ENCODE measurements at regions not wholly inside any gene's neighbourhood (a gene's known extent, or its start where the extent isn't known, plus 50 kb on each side); places are given as distances from the start of the nearest gene placed in this dataset.

GRCh38 chr2:71832388-71832787, 315.3 kb downstream of the CYP26B1 start (continued):
- no peak for TF ChIP-seq MLLT1 (IDR thresholded peaks at IDR 0.05)
- TF ChIP-seq KLF5 (IDR thresholded peaks at IDR 0.05; ENCODE audit: partially characterized antibody): no peak
- no peak for TF ChIP-seq CHD2 (IDR thresholded peaks at IDR 0.05; ENCODE audit: borderline replicate concordance, low read depth, low read length)
- no peak for TF ChIP-seq TARDBP (IDR thresholded peaks at IDR 0.05; ENCODE audit: borderline replicate concordance)
- no peak for TF ChIP-seq CREB1 (IDR thresholded peaks at IDR 0.05; ENCODE audit: low read depth)
- TF ChIP-seq PKNOX1 (IDR thresholded peaks at IDR 0.05): no peak
- TF ChIP-seq BACH1 (IDR thresholded peaks at IDR 0.05; ENCODE audit: borderline replicate concordance): no peak
- TF ChIP-seq EP300 (IDR thresholded peaks at IDR 0.05; ENCODE audit: borderline replicate concordance in 1 of 2, control insufficient read depth in 1 of 2, low read depth in 2 of 2, low read length in 2 of 2): no peak
- TF ChIP-seq, protein P1, sequence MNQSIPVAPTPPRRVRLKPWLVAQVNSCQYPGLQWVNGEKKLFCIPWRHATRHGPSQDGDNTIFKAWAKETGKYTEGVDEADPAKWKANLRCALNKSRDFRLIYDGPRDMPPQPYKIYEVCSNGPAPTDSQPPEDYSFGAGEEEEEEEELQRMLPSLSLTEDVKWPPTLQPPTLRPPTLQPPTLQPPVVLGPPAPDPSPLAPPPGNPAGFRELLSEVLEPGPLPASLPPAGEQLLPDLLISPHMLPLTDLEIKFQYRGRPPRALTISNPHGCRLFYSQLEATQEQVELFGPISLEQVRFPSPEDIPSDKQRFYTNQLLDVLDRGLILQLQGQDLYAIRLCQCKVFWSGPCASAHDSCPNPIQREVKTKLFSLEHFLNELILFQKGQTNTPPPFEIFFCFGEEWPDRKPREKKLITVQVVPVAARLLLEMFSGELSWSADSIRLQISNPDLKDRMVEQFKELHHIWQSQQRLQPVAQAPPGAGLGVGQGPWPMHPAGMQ (IDR thresholded peaks at IDR 0.05; ENCODE audit: borderline replicate concordance): no peak
- TF ChIP-seq GATAD2B (conservative IDR thresholded peaks at IDR 0.05; ENCODE audit: low read depth): no peak

DNA sequence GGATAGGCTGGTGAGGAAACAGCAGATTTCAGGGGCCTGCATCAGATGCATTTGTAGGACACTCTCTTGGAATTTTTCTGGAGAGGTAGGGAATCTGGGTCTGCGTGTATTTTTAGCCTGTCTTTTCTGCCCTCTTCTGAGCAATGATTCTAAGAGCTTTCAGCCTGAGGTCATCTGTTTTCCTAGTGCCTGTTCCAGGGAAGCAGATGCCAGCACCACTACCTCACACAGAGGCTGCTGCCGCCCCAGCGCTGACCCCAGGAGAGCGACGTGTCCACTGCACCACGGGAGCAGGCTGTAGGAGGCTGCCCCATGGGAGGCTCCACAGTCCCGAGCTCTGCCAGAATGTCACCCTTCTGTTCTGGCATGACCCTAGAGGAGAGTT, 316.5 kb downstream of the CYP26B1 start:
- Histone ChIP-seq H3K27ac (ENCODE audit: control insufficient read depth, insufficient read depth) (no peak overlapping the region), H3K4me3 (no peak overlapping the region), H3K27me3 (replicated peaks in 1 of 2; ENCODE audit: control insufficient read depth in 2 of 2, insufficient read depth in 2 of 2, low read length in 1 of 2) (peaks cover 0 to 1% of the 10 kb centered on the region in 2 experiments; a peak in 1 of 4 replicates), H3K9ac (ENCODE audit: control insufficient read depth, insufficient read depth, low read length) (no peak overlapping the region), H4K20me1 (ENCODE audit: control insufficient read depth, insufficient read depth) (no peaks in the 10 kb centered on the region), H3K4me2 (ENCODE audit: control insufficient read depth, insufficient read depth) (no peak overlapping the region), H3K79me2 (ENCODE audit: control insufficient read depth, insufficient read depth, low read length) (no peaks in the 10 kb centered on the region), H3K36me3 (ENCODE audit: control insufficient read depth in 2 of 2, insufficient read depth in 2 of 2, low read length in 1 of 2) (no peaks in the 10 kb centered on the region), H3K4me1 (ENCODE audit: control insufficient read depth, insufficient read depth, low read length) (no peaks in the 10 kb centered on the region), H2AFZ (ENCODE audit: control insufficient read depth, low read depth, low read length) (no peak overlapping the region), H3K9me3 (replicated peaks; ENCODE audit: control insufficient read depth, insufficient read depth, low read length) (no peaks in the 10 kb centered on the region)
- ChIA-PET CTCF (no interaction called here), SMC1A (ENCODE audit: uncharacterized antibody, unreplicated experiment) (no interaction called here), RAD21 (ENCODE audit: unreplicated experiment) (no interaction called here), POLR2A (no interaction called here)
- ATAC-seq: no peak
- DNase-seq (ENCODE audit: low read depth, low spot score): no peak
- FAIRE-seq: no peak
- intact Hi-C loops (cut with micrococcal nuclease; ENCODE audit: unreplicated experiment): no loop called here
- BruUV-seq (replicated peaks): no TSS peak
- in situ Hi-C loops (cut with MboI): no loop called here
- 2% methylated on average over 7 of the region's 7 CpGs for WGBS (ENCODE audit: insufficient coverage, insufficient replicate concordance, low lambda C conversion rate, missing lambda C conversion rate)
- TF ChIP-seq, protein P2, sequence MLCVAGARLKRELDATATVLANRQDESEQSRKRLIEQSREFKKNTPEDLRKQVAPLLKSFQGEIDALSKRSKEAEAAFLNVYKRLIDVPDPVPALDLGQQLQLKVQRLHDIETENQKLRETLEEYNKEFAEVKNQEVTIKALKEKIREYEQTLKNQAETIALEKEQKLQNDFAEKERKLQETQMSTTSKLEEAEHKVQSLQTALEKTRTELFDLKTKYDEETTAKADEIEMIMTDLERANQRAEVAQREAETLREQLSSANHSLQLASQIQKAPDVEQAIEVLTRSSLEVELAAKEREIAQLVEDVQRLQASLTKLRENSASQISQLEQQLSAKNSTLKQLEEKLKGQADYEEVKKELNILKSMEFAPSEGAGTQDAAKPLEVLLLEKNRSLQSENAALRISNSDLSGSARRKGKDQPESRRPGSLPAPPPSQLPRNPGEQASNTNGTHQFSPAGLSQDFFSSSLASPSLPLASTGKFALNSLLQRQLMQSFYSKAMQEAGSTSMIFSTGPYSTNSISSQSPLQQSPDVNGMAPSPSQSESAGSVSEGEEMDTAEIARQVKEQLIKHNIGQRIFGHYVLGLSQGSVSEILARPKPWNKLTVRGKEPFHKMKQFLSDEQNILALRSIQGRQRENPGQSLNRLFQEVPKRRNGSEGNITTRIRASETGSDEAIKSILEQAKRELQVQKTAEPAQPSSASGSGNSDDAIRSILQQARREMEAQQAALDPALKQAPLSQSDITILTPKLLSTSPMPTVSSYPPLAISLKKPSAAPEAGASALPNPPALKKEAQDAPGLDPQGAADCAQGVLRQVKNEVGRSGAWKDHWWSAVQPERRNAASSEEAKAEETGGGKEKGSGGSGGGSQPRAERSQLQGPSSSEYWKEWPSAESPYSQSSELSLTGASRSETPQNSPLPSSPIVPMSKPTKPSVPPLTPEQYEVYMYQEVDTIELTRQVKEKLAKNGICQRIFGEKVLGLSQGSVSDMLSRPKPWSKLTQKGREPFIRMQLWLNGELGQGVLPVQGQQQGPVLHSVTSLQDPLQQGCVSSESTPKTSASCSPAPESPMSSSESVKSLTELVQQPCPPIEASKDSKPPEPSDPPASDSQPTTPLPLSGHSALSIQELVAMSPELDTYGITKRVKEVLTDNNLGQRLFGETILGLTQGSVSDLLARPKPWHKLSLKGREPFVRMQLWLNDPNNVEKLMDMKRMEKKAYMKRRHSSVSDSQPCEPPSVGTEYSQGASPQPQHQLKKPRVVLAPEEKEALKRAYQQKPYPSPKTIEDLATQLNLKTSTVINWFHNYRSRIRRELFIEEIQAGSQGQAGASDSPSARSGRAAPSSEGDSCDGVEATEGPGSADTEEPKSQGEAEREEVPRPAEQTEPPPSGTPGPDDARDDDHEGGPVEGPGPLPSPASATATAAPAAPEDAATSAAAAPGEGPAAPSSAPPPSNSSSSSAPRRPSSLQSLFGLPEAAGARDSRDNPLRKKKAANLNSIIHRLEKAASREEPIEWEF (IDR thresholded peaks at IDR 0.05; ENCODE audit: insufficient replicate concordance, low read depth, low read length): no peak
- TF ChIP-seq TBL1XR1 (IDR thresholded peaks at IDR 0.05; ENCODE audit: low read depth, low read length) (no peak), ZNF384 (IDR thresholded peaks at IDR 0.05; ENCODE audit: borderline replicate concordance, low read depth, low read length) (no peak), ATF7 (IDR thresholded peaks at IDR 0.05; ENCODE audit: low read depth) (no peak), MYC (IDR thresholded peaks at IDR 0.05; ENCODE audit: insufficient read depth, insufficient read length, insufficient replicate concordance, low read length, severe bottlenecking) (no peak), DPF2 (IDR thresholded peaks at IDR 0.05) (no peak)

All from GM12878 (cell line).